HG03159 (cell line): ENCODE measurements at regions not wholly inside any gene's neighbourhood (a gene's known extent, or its start where the extent isn't known, plus 50 kb on each side); places are given as distances from the start of the nearest gene placed in this dataset.
"Not testable (repeated sequence)": the region's sequence is repeated elsewhere in the genome, so short reads cannot be mapped to it uniquely, and the experiment has no call there.

Source experiments
- ATAC-seq: cut with Tn5 transposase; IDR thresholded peaks from one replicate; pipeline ENCODE4 v1.9.1; 2021; ENCODE audit warnings: mild to moderate bottlenecking, moderate library complexity; ENCODE audit not compliant: unreplicated experiment

GRCh38 chr12:46942579-46942978 lies 116.8 kb upstream of the SLC38A4 start:
- no peak for ATAC-seq

GRCh38 chr12:46944088-46944487 lies 118.3 kb upstream of the SLC38A4 start:
- ATAC-seq = no peak

- no peak for ATAC-seq
Observed at GRCh38 chr12:46944771-46945170, 119.0 kb upstream of the SLC38A4 start.

GRCh38 chr12:46945591-46945990 lies 119.8 kb upstream of the SLC38A4 start:
- ATAC-seq = no peak

GRCh38 chr12:46946137-46946536 lies 120.3 kb upstream of the SLC38A4 start:
- no peak for ATAC-seq

- ATAC-seq = no peak
Observed at GRCh38 chr12:46948936-46949545, 123.2 kb upstream of the SLC38A4 start.

GRCh38 chr12:46950094-46950493 lies 124.3 kb upstream of the SLC38A4 start:
- no peak for ATAC-seq

GRCh38 chr12:46952880-46953483 lies 126.4 kb upstream of the PCED1B start:
- no peak for ATAC-seq

GRCh38 chr12:46956451-46957035 lies 122.9 kb upstream of the PCED1B start:
- ATAC-seq = no peak

GRCh38 chr12:46958053-46958452 lies 121.4 kb upstream of the PCED1B start:
- no peak for ATAC-seq

GRCh38 chr12:46958599-46959290 lies 120.7 kb upstream of the PCED1B start:
- ATAC-seq = no peak

GRCh38 chr12:46959502-46959901 lies 119.9 kb upstream of the PCED1B start:
- no peak for ATAC-seq

GRCh38 chr12:46960681-46961080 lies 118.7 kb upstream of the PCED1B start:
- no peak for ATAC-seq

- ATAC-seq = no peak
Observed at GRCh38 chr12:46963191-46963590, 116.2 kb upstream of the PCED1B start.

- ATAC-seq = no peak
Observed at GRCh38 chr12:46963977-46964971, 115.1 kb upstream of the PCED1B start.

- ATAC-seq = no peak
Observed at GRCh38 chr12:46965137-46965536, 114.3 kb upstream of the PCED1B start.

GRCh38 chr12:46965880-46966279 lies 113.5 kb upstream of the PCED1B start:
- ATAC-seq = no peak

GRCh38 chr12:46970636-46971035 lies 108.8 kb upstream of the PCED1B start:
- ATAC-seq = no peak

GRCh38 chr12:46973937-46974336 lies 105.5 kb upstream of the PCED1B start:
- ATAC-seq = not testable (repeated sequence)

- ATAC-seq = no peak
Observed at GRCh38 chr12:46977871-46978375, 101.5 kb upstream of the PCED1B start.

- no peak for ATAC-seq
Observed at GRCh38 chr12:46981622-46982021, 97.8 kb upstream of the PCED1B start.
